Limb (tissue), 2 donors: ENCODE measurements at regions not wholly inside any gene's neighbourhood (a gene's known extent, or its start where the extent isn't known, plus 50 kb on each side); places are given as distances from the start of the nearest gene placed in this dataset.
"Not testable (repeated sequence)": the region's sequence is repeated elsewhere in the genome, so short reads cannot be mapped to it uniquely, and the experiment has no call there.

ENCODE experiments used
- DNase-seq, 2 donors: peaks; one replicate each; pipeline ENCODE4 v3.0.0-alpha.2; 2016; ENCODE audit errors: extremely low spot score in 2 of 2

DNA sequence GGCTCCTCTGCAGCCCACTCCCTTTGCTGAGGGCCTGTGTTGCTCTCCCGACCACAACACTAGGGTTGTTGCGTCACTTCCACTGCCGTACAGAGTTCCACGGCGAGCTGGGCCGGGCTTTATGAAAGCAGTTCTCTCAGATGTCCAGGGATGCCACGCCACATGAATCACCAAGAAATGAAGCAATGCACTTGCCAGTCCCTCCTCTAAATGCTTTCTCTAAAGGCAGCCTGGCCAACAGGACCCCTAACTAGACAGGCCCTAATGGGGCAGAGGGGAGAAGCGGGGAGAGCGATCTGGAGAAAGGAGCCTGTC lies 188.7 kb downstream of the CTTN start:
- no peak for DNase-seq

- DNase-seq: no peak
These were observed 192.1 kb downstream of the CTTN start for GRCh38 chr11:70590356-70590991.

DNA sequence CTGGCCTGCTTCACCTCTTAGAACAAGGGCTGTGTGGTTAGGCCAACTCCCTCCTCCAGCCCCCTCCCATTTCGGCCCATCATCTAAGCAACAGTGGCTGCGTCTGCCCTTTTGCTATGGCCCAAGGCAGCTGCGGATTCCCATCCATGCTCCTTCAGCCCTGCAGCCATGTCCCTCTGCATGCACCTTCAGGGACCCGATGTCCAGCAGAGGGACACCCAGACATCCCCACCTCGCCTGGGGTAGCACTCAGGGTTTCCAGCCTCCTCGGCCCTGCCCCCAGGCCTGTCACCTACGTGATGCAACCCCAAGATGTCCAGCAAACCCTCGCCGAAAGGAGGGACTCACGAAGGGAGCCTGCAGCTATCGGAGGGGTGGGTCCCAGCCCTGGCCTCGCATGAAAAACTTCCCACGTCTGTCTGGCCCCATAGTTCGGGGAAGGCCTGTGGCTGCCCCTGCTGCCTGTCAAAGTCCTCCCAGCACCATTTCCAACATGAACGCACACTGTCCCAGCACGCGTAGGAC lies 194.4 kb downstream of the CTTN start:
- DNase-seq: no peak

GRCh38 chr11:70593446-70593983 lies 195.2 kb downstream of the CTTN start:
- DNase-seq: no peak

- no peak for DNase-seq
These were observed 195.7 kb downstream of the CTTN start for GRCh38 chr11:70594031-70594430.

DNA sequence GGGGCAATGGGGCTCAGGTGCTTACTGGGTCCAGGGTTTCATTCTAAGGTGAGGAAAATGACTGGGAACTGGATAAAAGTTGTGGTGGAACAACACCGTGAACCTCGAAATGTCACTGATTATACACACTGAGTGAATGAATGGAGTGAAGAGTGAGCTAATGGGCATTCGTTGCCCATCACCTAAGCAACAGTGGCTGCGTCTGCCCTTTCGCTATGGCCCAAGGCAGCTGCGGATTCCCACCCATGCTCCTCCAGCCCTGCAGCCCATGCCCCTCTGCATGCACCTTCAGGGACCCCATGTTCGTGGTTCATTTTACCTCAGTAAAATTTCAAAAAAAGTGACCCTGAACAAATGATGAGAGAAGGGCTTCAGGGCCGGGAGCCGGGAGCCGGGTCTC lies 196.3 kb downstream of the CTTN start:
- no peak for DNase-seq

DNA sequence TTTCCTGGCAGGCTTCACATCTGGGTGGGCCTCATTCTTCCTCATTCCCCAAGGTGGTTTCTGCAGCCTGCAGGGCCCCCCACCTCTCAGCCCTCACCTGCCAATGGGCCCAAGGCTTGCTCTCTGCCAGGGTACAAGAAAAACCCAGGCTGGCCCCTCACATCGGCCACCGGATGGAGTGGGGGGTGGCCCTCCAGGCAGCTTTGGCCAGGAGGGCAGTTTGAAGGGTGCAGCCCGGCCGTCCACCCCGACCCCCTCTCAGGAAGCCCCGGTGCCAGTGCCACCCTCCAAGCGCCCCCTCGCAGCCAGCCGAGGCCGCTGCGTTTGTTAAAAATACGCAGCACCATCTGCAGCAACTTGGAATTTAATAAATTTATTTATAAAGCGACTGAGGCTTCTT lies 196.7 kb downstream of the CTTN start:
- no peak for DNase-seq

DNA sequence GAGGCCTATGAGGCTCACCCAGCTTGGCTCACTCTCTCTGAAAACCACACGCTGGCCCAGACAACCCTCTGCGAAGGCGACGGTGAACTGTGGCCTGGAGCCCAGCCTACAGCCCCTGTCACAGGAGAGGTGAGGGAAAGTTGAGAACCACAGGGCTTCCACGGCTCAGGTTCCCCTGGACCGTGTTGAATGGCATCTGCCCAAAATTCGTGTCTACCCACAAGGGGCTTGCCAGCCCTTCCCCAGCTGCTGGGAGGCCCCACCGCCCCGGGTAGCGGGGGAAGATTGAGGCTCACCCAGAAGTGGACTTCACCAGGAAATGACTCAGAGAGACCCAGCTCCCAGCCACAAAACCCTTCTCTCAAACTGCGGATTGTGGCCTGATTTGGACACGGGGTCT lies 197.1 kb downstream of the CTTN start:
- DNase-seq: no peak

- DNase-seq: no peak
These were observed 197.8 kb downstream of the CTTN start for GRCh38 chr11:70596091-70596490.

DNA sequence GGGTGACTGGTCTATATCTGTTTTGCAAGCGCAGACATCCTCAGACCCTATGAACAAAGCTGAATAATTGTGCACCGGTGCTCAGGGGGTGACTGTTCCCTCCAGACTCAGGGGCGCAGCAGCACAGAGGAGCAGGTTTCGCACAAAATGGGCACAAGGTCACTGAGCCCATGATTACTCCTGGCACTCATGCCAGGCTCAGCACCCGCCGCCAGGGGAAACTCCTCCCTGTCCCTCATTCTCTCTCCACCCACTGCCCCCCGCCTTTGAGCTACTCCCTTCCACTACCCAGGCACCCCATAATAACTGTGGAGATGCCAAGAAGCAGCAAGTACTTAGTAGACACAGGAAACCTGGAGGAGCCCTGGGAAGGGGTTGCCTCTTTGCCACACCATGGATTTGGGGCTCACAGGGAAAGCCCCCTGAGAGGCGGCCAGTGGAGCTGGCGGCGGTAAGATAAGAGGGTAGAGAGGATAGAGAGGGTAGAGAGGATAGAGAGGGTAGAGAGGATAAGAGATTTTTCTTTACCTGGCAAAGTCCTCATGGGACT lies 198.8 kb downstream of the CTTN start:
- DNase-seq: no peak

DNA sequence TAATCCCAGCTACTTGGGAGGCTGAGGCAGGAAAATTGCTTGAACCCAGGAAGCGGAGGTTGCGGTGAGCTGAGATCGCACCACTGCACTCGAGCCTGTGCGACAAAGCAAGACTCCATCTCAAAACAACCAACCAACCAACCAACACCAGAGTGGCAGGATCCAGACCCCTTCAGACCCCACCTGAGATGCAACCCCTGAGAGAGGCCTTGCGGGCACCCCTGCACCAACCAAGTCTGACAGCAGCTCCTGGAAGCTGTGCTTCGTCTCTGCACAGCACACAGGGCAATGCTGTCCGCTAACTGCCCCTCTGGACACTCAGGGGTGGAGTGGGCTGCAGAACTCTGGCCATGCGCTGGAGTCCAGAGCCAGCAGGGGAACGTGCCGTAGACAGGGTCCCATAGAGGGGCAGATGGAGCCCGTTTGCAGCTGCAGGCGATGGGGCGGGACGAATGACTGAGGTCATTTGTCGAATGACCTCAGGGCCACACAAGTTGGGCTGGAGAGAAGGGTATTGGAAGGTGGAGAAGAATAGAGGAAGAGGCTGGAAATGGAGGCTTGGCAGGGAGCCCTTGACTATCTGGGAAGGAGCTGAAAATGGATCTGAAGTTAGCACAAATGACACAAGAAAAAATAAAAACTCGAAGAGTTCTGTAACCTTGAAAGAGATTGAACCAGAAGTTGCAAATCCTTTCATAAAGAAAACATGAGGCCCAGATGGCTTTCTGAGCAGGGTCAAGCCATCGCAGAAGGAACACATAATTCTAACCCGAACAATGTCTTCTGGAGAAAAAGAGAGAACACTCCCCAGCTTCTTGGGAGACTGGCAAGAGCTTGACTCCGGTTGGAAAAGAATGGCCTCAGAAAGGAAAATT lies 199.7 kb downstream of the CTTN start:
- DNase-seq: no peak

DNA sequence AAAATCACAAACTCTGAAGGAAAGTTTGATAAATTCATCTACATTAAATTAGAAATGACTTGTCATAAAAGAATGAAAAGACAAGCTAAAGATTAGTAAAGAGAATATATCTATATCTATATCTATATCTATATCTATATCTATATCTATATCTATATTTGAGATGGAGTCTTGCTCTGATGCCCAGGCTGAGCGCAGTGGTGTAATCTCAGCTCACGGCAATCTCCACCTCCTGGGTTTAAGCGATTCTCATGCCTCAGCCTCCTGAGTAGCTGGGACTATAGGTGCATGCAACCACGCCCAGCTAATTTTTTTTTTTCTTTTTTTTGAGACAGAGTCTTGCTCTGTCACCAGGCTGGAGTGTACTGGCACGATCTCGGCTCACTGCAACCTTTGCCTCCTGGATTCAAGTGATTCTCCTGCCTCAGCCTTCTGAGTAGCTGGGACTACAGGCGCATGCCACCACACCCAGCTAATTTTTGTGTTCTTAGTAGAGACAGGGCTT lies 202.6 kb downstream of the CTTN start:
- not testable (repeated sequence) for DNase-seq

GRCh38 chr11:70601861-70602538 lies 203.7 kb downstream of the CTTN start:
- DNase-seq: no peak

DNA sequence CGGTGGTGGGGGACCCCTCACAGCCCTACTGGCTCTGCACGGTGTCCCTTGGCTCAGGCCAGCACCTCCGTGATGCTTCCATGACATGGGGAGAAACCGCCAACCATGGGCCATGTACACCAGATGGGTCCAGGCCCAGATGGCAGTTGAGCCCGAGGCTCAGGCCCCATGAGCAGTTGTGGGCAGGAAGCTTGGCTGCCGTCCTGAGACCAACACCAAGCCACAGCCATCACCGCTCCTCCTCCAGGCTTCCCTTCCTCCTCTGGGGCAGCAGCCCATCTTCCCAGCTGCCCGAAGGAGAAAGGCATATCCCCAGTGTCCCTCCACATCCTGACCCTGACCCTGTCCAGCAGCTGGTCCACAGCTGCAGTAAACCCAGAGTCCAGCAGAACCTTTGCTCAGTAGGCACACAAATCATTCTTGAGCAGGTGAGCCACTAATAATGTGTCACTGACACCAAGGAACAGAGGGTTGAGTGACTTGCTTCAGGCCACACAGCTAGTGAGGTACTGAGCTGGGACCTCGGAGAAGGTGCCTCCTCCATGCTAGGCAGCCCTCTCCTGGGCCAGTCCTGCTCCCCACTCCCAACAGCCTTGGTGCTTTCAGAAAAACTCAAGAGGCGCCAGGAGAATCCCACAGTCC lies 204.9 kb downstream of the CTTN start:
- DNase-seq: no peak

DNA sequence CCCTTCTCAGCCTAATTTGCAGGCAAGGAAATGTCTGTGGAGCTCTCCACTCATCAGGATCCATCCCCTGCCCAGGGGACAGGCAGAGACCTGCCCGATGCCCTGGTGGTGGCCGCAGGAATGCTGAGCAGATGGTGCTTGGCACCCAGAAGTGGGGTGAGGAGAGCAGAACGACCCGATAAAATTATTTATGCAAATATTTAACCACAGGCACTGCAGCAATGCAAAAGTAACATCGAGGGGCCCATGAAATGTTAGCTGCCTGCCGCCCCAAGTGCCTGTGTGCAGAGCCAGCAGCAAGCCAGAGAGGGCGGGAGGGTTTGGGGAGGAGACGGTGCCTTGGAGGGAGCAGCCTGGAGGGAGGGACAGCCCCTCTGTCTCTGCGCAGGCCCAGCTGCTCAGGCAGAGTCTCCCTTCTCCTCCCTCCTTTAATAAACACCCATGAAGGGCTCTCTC lies 205.5 kb downstream of the CTTN start:
- no peak for DNase-seq

GRCh38 chr11:70604221-70604620 lies 205.9 kb downstream of the CTTN start:
- DNase-seq: no peak

GRCh38 chr11:70604630-70605467 lies 206.5 kb downstream of the CTTN start:
- DNase-seq: no peak

DNA sequence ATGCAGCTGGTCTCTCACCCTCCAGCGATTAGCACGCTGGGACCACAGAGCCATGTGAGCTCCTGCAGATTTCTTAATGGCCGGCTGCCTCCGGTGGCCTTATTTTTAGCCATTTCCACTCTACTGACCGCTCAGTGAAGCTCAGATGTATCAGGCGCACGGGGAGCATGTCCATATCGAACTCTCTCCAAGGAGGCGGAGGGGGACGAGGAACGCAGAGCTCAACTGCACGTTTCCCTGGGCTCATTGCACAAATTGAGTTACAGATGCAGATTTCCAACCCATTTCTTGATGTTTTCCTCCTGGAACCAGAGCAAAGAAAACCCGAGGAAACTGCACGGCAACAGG lies 207.1 kb downstream of the CTTN start:
- DNase-seq: no peak

- DNase-seq: no peak
These were observed 207.5 kb downstream of the CTTN start for GRCh38 chr11:70605846-70606245.

GRCh38 chr11:70606248-70606950 lies 208.1 kb downstream of the CTTN start:
- DNase-seq: no peak
